Body of pancreas (tissue), 4 donors: ENCODE measurements at regions not wholly inside any gene's neighbourhood (a gene's known extent, or its start where the extent isn't known, plus 50 kb on each side); places are given as distances from the start of the nearest gene placed in this dataset.

Experiments used
- POLR2A ChIP-seq, 3 donors: fragments of 450-650 bp; IDR thresholded peaks; one replicate each; pipeline ENCODE4 v1.6.1; 2016; ENCODE audit warnings: antibody characterized with exemption in 3 of 3, mild to moderate bottlenecking in 2 of 3
- TF ChIP-seq, protein P1 (sequence below), 7 experiments: fragments of 450-650 bp in 4 of 7; fragments of 200-600 bp in 3 of 7; sonication (generic) in 3 of 7; IDR thresholded peaks; one replicate each; pipeline ENCODE4 v1.5.1; 2016 to 2019; ENCODE audit warnings: antibody characterized with exemption in 7 of 7

DNA sequence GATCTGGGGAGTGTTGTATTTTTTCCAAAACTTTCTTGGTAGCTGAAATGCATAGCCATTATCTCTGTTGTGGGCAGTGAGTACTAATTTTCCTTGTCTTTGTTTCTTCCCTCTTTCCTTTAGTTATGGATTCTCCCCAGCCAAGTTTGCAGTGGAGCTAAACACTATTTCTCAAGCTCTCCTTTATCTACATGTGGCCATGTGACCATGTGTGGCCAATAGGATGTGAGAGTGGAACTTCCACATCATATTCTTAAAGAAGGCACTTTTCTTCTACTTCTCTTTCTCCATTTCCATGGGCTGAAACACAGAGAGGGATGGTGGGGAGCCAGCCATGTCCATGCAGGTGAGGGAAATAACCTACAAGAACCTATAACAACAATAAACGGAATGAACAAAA lies 230.8 kb downstream of the CTH start:
- TF ChIP-seq, protein P1, sequence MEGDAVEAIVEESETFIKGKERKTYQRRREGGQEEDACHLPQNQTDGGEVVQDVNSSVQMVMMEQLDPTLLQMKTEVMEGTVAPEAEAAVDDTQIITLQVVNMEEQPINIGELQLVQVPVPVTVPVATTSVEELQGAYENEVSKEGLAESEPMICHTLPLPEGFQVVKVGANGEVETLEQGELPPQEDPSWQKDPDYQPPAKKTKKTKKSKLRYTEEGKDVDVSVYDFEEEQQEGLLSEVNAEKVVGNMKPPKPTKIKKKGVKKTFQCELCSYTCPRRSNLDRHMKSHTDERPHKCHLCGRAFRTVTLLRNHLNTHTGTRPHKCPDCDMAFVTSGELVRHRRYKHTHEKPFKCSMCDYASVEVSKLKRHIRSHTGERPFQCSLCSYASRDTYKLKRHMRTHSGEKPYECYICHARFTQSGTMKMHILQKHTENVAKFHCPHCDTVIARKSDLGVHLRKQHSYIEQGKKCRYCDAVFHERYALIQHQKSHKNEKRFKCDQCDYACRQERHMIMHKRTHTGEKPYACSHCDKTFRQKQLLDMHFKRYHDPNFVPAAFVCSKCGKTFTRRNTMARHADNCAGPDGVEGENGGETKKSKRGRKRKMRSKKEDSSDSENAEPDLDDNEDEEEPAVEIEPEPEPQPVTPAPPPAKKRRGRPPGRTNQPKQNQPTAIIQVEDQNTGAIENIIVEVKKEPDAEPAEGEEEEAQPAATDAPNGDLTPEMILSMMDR (IDR thresholded peaks at IDR 0.05) = no peak
- no peak for TF ChIP-seq POLR2A (IDR thresholded peaks at IDR 0.05)
